NCI-H1694 treated with DMSO at 0.1 percent for 48 hours (cell line): ENCODE measurements at regions not wholly inside any gene's neighbourhood (a gene's known extent, or its start where the extent isn't known, plus 50 kb on each side); places are given as distances from the start of the nearest gene placed in this dataset.

ENCODE experiments used
- DNase-seq: peaks from one replicate; lab custom pipeline; 2025; lab: John Stamatoyannopoulos, UW

GRCh38 chr15:77541421-77542181 is 91.1 kb downstream of the LINGO1 start:
- no peak for DNase-seq

DNA sequence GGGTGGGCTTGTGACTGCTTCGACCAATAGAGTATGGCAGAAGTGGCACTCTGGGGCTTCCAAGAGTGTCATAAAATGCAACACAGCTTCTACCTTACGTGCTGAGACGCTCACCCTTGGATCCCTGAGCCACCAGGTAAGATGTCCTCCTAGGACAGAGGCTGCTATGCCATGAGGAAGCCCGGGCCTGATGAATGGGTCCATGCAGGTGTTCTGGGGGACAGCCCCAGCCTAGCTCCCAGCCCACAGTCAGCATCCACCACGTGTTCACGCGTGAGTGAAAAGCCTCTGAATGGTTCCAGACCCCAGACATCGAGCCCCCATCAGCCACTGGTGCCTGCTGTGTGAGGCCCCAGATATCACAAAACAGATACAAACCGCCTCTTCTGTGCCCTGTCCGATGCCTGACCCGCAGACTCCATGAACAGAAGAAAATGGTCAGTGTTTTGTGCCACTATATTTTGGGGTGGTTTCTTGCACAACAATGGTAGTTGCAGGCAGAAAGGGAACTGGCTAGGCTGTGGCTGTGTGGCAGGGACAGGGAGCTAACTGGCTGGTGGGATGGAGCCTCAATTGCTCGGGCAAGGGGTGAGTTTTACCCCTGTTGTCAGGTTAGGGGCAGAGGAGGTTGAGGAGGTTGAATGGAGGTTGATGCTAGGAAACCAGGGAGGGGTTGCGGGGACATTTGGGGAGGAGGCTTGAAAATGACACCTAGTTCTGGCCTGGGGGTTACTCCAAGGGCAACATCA is 92.2 kb downstream of the LINGO1 start:
- no peak for DNase-seq

DNA sequence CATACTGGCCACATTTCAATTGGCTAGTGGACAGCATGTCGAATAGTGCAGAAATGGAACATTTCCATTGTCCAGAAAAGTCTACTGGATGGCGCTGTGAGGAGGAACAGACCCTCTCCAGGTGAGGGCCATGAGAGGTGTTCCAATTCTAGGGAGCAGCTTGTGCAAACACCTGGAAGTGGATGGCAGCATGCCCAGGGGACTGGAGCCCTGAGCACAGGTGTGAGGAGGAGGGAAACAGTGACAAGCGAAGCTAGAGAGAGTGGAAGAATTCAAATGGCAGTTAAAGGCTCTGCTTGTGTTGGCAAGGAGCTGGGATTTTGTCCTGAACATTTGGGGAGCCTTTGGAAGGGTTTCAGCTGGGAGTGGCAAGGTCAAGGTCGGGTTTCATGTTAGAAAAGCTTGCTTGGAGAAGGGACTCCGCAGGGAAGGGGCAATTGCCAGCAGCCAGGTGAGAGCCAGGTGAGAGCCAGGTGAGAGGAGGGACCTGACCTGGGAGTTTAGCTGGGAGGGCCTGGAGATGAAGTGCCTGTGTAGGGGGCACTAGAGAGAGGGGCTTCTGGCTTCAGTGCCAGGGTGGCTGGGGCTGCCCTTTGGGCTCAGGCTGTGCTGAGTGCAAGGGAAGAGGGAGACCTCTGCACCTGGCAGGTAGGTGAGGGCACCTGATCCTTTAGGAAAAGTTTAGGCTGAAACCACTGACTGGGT is 93.8 kb downstream of the LINGO1 start:
- DNase-seq: no peak

DNA sequence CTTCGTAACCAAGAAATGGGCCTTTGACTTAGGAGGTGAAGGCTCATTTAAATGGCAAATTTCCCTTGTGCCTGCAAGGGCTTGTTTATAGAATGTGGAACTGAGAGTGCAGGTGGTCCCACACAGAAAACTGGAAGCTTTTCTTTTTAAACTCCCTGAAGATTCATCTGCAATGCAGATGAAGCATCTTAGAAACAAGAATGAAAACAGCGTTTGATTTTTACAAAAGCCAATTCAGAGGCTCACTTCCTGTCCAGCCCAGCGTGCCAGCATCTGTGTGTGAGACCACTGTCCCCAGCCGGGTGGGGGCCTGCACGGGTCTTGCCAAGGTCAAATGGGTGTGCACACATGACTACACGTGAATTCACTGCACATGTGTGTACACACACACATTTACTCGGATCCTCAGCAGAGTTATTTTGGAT is 94.7 kb downstream of the LINGO1 start:
- DNase-seq: no peak

GRCh38 chr15:77537006-77537405 is 95.7 kb downstream of the LINGO1 start:
- DNase-seq: no peak

- no peak for DNase-seq
Measured at GRCh38 chr15:77535845-77536244, 96.9 kb downstream of the LINGO1 start.
